MM.1S (cell line): ENCODE measurements at regions not wholly inside any gene's neighbourhood (a gene's known extent, or its start where the extent isn't known, plus 50 kb on each side); places are given as distances from the start of the nearest gene placed in this dataset.

Experiments
- CTCF ChIP-seq: fragments of 300-600 bp; sonication (generic); IDR thresholded peaks from 2 replicates; pipeline ENCODE4 v1.5.1; 2016; ENCODE audit warnings: antibody characterized with exemption, low read length, mixed read lengths
- EZH2 ChIP-seq: fragments of 300-600 bp; sonication (generic); optimal IDR thresholded peaks from 2 replicates; pipeline ENCODE3; 2017; ENCODE audit warnings: low read depth, mild to moderate bottlenecking, antibody characterized with exemption, low read length, mixed read lengths
- EZH2phosphoT487 ChIP-seq: fragments of 300-600 bp; sonication (generic); IDR thresholded peaks from 2 replicates; pipeline ENCODE4 v1.6.1; 2018; ENCODE audit warnings: antibody characterized with exemption, low read length

- TF ChIP-seq EZH2phosphoT487 (no peak), CTCF (no peak), EZH2 (no peak)
Observed at GRCh38 chr10:57830877-57831560, 436.7 kb downstream of the IPMK start.
